ENCODE measurements at regions not wholly inside any gene's neighbourhood (a gene's known extent, or its start where the extent isn't known, plus 50 kb on each side); places are given as distances from the start of the nearest gene placed in this dataset.
A peak's percentile ranks its signal among the peaks of the same experiment; 100 is the strongest.

- intact Hi-C loops (cut with DNase I): no loop called here
- ATAC-seq: no peak
- DNase-seq: no peak
Measured at GRCh38 chr5:53200306-53200705, 90.7 kb upstream of the MOCS2 start.

DNA sequence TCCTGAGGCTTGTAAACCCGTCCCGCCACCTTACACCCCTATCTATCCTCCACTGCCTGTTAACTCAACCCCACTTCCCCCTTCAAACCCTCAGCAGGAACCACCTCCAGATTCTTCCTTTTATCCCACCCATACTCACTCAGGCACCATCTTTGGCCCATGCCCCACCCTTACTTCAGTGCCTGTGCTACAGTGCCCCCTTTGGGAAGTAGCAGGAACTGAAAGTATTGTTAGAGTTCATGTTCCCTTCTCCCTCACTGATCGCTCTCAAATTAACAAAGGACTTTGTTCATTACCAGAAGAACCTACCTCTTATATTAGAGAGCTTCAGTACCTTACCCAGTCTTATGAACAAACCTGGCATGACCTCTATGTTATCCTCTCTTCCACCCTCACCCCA, 92.2 kb upstream of the MOCS2 start:
- DNase-seq (no peak), ATAC-seq (no peak)
- intact Hi-C loops (cut with DNase I): no loop called here

DNA sequence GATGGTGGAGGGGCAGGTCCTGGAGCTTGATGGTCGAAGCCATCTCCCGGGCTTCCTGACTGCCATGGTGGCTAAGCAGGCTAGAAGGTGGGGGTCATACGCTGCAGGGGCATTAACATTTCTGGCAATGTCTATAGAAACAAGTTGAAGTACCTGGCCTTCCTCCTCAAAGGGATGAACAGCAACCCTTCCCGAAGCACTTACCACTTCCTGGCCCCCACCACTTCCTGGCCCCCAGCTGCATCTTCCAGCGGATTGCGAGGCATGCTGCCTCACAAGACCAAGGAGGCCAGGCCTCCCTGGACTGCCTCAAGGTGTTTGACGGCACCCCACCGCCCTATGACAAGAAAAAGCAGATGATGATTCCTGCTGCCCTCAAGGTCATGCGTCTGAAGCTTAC, 97.0 kb upstream of the MOCS2 start:
- ATAC-seq (no peak), DNase-seq (no peak)

GRCh38 chr5:53211799-53212198, 102.2 kb upstream of the MOCS2 start:
- DNase-seq: no peak
- ATAC-seq: no peak
- intact Hi-C loops (cut with DNase I): no loop called here

More for the DNA sequence above, 97.0 kb upstream of the MOCS2 start:
- intact Hi-C loops (cut with DNase I): no loop called here

DNA sequence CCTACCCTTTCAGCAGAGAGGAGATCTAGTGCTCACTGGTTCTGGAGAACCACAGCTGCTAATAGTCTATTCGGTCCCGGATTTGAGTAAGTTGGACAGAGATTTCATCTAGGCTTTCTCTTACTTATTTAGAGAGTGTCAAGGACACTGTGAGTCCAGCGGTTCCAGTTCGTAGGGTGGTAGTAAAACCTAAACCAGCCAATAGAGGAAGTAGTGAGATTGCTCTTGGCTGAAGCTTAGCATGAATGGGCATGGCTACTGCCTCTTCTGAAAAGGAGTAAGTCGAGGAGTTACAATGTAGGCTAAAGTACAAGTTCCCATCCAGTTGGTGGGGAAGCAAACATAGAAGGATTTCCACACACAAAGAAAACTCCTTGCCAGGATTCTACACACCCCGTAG, 109.6 kb upstream of the MOCS2 start:
- DNase-seq: no peak
- intact Hi-C loops (cut with DNase I): no loop called here

DNA sequence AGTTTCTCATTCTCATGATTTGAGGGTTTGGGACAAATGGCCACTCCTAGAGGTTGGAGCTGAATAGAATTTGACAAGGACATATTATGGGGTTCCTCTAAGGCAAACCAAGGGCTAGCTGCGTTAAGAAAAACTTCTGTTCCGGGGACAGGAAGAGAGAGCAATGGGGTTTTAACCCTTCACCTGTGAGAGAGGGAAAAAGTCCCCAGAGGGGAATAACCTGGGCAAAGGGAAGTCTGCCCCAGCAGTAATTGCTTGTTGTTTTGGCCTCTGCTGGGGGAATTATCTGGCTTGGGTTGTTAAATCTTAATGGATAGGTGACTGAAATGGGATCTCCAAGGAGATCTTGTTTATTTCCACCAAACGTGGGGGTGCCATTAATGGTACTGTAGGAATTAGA, 110.1 kb upstream of the MOCS2 start:
- DNase-seq (no peak), ATAC-seq (no peak)
- intact Hi-C loops (cut with DNase I): no loop called here

More for the DNA sequence above, 109.6 kb upstream of the MOCS2 start:
- ATAC-seq: no peak

DNA sequence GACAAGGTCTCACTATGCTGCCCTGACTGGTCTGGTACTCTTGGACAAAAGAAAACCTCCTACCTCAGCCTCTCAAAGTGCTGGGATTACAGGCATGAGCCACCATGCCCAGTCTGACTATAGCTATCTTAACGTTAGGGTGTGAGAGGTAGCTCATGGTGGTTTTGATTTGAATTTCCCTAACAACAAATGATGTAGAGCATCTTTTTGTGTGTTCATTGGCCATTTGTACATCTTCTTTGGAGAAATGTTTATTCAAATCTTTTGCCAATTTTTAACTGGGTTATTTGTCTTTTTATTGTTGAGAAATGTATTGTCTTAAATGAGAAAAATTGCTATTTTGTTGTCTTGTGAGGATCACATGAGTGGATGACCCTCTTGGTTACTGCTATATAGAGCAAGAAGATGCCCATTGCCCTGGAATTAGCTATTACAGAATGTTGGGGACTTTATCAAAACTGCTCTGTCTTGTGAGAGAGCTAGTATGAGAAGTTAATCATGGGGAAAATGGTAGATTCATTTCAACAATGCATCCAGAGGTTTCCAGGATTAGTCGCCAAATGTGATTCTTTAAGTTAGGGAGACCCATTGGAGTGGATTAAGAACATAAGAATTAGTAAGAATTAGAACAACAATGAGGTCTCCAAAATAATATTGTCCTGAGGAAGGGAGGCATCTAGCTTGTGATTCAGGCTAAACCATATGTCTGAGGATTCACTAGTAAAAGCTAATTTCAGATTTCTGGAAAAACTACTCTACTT, 124.3 kb upstream of the MOCS2 start:
- ATAC-seq: no peak
- no peak for DNase-seq
- intact Hi-C loops (cut with DNase I): no loop called here

GRCh38 chr5:53236683-53237082, 127.1 kb upstream of the MOCS2 start:
- DNase-seq (no peak), ATAC-seq (no peak)
- intact Hi-C loops (cut with DNase I): no loop called here

DNA sequence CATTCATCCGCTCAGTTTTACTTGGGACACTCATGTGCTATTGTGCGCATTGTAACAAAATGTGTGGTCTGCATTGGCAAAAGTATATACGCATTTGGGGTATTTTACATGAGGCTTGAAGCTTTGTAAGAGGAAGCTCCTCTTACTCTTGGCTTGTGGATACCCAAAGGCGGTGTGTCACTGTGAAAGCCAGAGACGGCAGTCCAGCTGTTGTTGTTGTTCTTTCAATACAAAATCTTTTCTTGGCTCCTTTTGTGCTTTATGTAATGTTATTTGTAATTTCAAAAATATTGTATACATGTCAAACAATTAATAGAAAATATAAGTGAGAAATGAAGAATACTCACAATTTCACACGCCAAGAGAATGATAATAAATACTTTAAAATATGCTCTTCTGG, 128.3 kb upstream of the MOCS2 start:
- ATAC-seq: no peak
- intact Hi-C loops (cut with DNase I): no loop called here
- DNase-seq: no peak

DNA sequence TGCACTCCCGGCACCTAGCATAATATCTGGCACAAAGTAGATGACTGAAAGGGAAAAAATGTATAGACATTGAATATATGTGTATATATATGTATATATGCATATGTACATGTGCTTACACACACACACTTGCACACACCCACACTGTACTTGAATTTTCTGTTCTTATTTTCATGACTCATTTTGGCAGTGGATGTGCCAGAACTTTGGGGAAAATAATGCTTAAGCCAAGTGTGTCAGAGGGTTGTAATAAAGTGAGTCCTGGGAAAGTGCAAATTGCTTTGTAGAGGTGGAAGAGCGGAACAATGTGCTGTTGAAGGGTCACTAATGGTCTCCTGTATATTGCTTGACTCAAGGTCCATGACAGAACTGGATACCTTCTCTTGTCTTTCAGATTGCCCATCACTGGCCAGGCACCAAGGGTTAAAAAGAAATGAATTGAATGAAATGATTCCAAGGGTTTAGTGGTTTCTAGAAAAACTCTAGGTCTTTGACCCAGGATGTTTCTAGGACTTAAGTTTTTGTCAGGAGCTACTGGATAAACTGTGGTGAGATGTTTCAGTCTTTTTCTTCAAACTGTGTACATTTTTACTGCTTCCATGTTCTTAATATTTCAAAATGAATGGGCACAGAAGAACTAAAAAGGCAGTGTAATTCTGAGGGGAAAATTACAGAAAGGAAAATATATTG, 129.9 kb upstream of the MOCS2 start:
- ATAC-seq (no peak), DNase-seq (no peak)
- intact Hi-C loops (cut with DNase I): no loop called here

DNA sequence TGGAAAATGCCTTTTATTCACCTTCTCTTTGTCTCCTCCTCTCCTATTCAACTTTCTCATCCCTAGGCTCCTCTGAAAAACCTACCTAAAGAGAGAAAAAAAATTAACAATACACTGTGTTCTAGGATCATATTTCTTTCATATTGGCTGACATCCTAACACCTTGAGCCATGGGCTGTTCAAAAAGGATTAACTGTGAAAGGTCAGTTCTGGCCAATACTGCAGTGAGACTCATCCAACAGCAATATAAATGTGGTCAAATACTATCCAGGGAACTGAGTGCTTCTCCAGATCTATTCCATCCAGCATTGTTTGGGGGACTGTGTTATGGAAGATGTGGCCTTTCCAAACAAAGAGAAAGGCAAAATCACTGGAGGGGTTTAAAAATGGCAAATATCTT, 131.1 kb upstream of the MOCS2 start:
- intact Hi-C loops (cut with DNase I): no loop called here
- no peak for ATAC-seq
- DNase-seq: no peak

DNA sequence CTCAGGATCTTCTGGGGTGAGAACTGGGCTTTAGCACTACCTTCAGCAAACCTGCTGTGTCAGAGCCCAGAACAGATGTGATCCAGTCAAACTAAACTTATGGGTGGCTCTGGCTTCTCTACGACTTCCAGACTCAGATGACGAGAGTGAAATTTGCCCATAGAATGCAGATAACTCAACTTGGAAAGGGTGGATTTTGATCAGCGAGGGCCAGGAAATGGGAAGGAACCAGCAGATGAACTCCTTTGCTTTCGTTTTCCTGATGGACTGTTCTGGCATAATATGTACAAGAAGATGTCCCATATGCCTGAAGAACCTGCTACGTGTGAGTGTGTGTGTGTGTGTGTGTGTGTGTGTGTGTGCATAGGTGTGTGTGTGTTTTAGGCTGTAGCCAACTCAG, 132.0 kb upstream of the MOCS2 start:
- intact Hi-C loops (cut with DNase I): no loop called here
- DNase-seq (no peak), ATAC-seq (no peak)

GRCh38 chr5:53243403-53243802, 133.8 kb upstream of the MOCS2 start:
- DNase-seq (no peak), ATAC-seq (no peak)
- intact Hi-C loops (cut with DNase I): no loop called here

- intact Hi-C loops (cut with DNase I): no loop called here
- ATAC-seq (peak in 1 of 2 donors; percentile 38), DNase-seq (no peak)
Measured at GRCh38 chr5:53246042-53246836, 136.7 kb upstream of the MOCS2 start.

DNA sequence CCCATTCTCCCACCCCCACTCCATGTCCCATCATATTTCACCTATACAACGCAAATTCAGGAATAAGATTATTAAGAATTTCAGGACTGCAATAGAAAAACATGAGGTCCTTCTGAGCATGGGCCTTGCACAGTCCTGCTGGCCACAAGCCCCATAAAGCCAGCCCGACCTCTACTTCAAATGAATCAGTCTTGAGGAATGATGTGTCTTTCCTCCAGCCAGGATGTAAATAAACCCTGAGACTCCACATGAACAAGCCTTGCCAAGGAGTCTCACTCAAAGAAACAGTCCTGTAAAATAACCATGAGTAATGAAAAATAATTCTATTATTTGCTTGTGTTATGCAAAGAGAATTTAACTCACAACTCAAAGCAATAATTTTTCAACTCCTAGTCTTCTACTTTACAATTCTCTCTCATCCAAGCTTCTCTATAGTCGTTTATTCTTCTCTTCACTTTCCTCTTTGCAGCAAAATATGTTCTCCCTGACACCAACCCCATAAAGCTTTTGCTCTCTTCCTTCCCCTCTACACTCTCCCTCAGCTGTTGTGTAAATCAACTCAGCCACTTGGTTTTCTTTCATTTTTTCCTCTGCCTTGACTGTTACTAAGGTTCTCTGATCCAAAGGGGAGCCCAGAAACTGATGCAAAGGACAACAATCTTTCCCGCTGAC, 140.1 kb upstream of the MOCS2 start:
- intact Hi-C loops (cut with DNase I): no loop called here
- DNase-seq: no peak
- peak in 1 of 2 donors; percentile 84 for ATAC-seq

GRCh38 chr5:53250201-53250550, 140.6 kb upstream of the MOCS2 start:
- no peak for DNase-seq
- no peak for ATAC-seq
- intact Hi-C loops (cut with DNase I): no loop called here

DNA sequence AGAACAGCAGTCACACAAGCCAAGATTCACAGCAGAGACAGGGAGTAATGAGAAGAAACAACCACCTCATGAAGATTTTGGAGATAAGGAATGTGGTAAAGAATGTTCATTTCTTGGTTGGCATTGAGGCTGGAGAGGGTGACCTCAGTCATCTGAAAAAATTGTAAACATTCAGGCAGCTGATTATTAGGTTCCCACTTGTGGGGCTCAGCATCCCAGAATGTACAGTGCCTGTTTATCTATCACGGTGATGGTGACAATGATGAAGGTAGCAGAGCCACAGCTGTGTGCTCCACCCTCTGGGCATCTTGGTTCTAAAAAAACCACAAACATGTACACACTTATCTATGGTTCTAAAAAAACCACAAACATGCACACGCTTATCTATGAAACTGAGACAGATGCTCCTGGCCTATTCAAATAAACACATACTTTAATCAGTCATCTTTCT, 143.9 kb upstream of the MOCS2 start:
- no peak for ATAC-seq
- DNase-seq: no peak
- intact Hi-C loops (cut with DNase I): no loop called here

- no peak for DNase-seq
- intact Hi-C loops (cut with DNase I): no loop called here
- ATAC-seq: peak; percentile 34 to 92
Measured at GRCh38 chr5:53256746-53257145, 147.2 kb upstream of the MOCS2 start.

DNA sequence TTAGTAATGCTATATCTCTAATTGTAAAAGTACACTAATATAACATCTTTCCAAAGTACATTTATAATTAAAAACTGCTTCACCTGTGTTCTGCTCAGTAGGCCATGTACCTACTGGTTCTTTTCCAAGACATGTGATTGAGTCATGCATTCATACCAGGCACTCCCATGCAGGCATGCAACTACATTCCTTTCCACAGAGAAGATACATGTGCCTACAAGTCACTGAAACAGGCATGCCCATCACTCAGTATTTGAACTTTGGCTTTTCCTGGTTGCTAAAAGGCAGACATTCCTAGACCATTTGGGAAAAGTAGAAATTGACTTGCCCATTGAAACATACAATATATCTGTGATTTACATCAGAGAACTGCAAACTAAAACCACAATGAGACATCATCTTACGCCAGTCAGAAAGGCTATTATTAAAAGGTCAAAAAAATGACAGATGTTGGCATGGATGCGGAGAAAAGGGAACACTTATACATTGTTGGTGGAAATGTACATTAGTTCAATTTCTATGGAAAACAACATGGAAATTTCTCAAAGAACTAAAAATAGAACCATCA, 148.3 kb upstream of the MOCS2 start:
- ATAC-seq (no peak), DNase-seq (no peak)
- intact Hi-C loops (cut with DNase I): no loop called here

Measured in left cardiac atrium (tissue), 4 donors.